Left renal cortex interstitium (tissue), 4 donors: ENCODE measurements at regions not wholly inside any gene's neighbourhood (a gene's known extent, or its start where the extent isn't known, plus 50 kb on each side); places are given as distances from the start of the nearest gene placed in this dataset.
A peak's percentile ranks its signal among the peaks of the same experiment; 100 is the strongest.

Source experiments
- DNase-seq, 4 donors: peaks; one replicate each; pipeline ENCODE4 v3.0.0-alpha.2; 2013; ENCODE audit warnings: low read depth in 4 of 4, low spot score in 2 of 4, missing footprints in 1 of 4

DNA sequence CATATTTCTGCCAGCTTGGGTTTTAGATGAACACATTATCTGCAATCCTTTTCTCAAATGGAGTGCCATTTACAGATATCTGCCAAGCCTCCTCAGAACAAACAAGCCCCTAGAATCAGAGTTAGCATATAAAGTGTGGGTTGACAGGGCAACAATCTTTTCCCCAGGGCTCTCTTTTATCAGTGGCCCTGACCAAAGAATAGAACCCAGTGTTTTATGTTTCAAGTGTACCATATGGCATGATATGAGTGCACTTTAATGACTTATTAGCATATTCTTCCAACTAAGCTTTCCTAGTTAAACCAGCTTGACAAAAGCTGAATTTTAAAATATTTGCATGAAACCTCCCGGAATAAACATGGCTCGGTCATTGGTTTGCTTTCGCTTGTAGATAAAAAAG, 57.3 kb downstream of the EVX1 start:
- no peak for DNase-seq

DNA sequence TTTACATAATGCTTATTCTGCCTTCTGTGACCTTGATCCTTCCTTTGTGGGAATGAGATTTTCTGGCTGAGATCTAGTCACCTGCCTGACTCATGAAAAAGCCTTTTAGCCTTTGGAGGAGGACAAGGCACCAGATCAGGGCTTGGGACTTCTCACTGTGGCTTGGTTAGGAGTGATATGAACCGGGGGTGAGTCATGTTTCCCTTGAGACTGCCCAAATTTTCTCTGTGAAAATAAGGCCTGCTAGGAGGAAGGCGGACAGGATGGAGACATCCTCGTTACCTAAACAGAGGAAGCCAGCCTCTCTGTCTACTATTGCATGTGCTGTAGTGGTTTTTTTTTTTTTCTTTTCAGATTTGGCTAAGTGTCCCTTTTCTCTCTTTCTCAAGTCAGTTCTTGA, 57.8 kb downstream of the EVX1 start:
- no peak for DNase-seq

DNA sequence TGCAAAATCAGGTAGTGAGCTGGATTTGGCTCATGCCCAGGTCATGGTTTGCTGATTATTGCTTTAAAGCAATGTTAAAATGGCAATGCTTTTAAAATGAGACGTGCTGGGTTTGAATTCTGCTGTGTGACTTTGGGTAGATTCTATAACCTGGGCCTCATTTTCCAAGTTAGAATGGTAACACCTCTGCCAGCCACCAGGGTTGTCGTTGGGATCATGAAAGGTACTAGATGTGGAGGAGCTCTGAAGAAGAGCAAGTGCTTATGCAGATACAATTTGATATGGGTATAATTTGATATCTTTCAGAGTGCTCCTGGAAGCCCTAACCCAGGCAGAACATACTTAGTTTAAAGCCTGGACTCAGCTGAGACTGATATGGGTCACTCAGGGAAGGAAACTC, 60.0 kb downstream of the EVX1 start:
- DNase-seq, result no peak

DNA sequence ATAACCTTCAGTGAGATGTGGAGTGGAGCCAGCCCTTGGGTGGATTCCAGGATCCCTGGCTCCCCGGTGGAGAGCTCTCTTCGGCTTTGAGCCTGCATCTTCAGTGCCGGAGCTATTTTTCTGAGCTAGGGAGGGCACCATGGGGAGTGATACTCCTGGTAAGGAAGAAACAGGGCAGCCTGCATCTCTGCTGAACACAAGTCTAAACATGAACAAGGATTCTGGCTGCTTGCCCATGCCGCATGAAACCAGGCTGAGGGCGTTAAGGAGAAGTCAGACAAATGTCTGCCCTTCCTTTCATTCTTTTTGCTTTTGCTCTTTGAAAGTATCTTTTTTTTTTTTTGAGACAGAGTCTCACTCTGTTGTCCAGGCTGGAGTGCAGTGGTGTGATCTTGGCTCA, 60.4 kb downstream of the EVX1 start:
- no peak for DNase-seq

DNA sequence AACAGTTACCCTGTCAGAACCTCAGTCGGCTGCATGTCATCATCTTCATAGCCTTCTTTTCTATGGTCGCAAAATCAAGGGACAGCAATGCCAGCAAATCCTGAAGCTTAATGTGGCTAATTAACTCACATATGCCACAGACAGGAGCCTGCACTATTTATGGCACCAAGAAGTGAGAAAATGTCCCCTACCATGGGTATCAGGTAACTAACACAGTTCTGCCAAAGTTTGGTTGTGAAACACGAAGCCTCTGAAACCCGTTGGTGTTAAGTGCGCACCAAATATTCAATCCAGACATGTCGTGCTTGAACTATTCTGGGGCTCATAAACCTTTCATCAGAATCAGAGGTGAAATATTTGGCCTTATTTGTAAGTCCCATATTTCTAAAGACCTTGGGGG, 63.3 kb downstream of the EVX1 start:
- no peak for DNase-seq

DNA sequence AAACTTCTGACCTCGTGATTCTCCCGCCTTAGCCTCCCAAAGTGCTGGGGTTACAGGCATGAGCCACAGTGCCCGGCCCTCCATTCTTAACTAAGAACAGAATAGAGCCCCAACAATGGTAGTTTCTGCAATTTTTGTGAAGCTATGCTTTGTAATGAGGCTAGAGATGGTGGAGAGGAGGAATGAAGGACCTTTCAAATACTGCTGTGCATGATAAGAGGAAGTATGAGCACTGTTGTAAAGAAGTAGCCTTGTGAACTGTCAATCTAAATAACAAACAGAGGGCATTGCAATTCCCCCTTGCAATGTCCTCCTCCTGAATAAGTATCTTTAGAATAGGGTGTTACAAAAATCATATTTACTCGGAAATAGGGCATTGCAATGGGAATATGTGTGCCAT, 70.2 kb downstream of the EVX1 start:
- DNase-seq, result no peak

DNA sequence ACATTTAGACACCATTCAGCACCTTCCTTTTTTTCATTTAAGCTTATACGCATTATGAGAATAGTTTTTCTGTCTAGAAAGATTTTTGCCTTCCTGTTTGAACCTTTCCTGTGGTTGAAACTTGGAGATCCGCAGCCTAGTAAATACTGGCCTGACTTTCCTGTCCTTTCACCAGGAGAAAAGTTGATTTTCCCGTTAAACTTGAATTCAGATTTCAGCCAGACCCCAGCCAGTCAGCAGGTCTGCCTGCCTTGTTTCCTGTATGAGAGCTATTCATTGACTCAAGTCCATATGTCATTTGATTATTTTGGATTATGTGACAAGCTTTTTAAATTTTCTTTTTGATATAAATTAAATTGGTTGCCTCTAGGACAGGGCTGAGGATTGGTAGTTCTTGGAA, 71.5 kb downstream of the EVX1 start:
- DNase-seq, result no peak

DNA sequence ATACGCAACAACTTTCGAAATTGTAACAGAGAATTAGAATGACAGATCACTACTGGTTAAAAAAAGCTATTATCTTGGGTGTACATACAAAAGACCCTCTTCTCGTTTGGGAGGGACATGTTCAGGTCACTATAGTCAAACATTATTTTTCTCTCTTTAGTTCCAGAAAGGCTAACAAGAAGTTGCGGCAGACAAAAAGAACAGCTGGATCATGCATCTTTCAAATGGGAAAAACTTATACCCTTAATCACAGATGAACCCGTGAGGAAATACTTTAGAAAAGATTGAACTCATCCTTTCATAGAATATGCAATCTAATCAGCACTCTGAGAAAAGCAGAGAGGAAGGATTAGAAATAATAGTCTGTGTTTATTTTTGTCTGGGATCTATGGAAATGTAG, 72.5 kb downstream of the EVX1 start:
- no peak for DNase-seq

DNA sequence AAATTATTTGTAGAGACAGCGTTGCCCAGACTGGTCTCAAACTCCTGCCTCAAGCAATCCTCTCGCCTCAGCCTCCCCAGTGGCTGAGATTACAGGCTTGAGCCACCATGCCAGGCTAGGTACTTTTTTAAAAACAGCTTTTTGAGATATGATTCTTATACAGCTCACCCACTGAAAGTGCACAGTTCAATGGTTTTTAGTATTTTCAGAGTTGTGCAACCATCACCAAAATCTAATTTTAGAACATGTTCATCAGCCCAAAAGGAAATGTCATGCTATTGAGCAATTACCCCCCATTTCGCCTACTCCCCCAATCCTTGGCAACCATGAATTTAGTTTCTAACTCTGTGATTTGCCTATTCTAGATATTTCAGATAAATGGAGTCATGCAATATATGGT, 73.7 kb downstream of the EVX1 start:
- no peak for DNase-seq

DNA sequence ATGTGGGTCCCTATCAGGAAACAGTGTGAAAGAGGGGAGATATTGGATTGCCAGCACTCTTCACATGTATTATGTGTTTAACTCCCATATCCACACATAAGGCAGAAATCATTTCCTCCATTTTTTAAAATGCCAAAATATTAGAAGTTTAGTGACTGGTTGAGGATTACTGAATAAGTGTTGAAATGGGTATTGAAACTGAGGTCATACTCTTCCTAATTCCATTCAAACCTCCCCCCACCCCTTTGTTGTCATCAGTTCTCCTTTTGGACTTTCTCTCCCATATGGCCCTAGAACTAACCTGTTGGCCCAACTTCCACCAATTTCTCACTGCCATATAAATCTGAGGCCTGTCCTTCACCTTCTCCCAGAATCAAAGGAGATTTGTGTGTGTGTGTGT, 81.6 kb downstream of the EVX1 start:
- DNase-seq, result no peak

DNA sequence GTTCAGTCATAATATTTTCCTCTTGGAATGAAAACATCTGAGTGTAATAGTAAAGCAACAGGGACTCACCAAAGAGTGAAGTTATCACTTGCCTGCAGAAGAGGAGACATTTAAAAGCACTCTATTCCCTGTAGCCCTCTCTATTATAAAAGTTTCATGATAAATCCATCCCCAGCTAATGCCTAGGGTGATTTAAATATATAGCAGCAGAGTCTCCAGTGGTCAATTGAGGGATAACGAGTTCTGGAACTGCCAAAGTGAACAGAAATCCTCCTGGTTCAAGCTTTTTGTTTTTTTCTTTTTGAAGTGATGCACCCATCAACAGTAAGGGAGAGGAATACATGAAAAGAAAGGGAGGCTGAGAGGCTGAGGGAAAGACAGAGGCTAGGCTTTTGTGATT, 87.3 kb downstream of the EVX1 start:
- DNase-seq, result no peak

DNA sequence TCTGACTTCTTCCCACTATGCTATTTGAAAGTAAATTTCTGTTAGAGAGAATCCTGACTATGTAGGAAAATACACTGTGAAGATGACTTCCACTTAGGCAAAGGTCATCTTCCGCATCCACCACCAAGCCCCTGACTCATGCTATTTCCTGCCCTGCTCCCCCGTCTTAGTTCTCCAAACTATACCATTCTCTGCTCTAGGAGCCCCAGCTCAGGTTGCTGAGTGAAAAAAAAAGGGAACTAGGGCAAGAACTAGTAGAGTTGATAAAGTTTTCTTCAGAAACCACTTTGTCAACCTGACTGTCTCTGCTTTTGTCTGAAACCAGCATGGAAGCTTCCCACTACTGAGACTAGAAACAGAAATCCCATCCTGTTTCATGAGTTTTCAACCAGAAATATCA, 96.9 kb downstream of the EVX1 start:
- no peak for DNase-seq

DNA sequence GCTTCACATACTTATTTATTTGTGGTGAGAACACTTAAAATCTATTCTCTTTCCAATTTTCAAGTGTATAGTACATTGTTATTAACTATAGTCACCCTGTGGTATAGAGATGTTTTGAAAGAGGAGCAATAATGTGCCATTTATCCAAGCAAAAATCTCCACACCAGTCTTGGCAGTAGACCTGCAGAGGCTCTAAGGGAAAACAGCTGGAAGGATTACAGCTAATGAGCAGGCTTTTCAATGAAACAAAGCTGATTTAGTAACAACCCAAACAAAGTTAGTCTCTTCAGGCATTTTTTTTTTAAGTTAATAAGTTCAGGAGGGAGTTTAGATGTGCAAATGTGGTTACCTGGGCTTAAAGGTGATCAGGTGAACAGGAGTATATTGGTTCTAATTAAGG, 101.9 kb downstream of the EVX1 start:
- no peak for DNase-seq

DNA sequence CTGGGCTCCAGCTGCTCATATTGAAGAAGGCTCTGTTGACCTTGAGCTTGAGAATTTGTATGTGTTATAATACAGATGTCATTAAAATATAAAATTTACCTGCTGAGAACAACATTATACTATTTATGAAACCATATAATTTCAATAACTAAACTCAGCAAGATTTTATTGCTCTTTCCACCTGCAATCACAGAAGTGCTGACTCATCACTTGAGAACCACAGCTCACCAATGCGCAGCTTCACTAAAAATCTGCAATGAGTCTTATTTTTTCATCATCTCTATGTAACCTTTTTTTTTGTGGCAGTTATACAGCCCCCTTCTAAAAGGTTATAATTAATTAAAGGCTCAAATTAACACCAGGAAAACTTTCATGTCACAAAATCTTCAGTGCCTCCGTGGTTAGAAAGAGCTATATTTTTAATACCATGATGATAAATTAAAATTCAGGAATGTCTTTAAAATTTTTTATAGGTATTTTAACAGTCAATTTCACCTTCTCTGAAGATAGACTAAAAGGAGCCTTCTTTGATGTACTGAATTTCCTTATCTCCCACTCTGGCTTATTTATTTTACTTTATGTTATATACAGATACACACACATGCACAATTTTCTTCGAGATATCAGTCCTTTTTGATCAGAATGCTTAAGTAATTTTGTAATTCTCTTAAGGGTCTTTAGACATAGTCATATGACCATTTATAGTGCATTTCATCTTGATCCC, 102.7 kb downstream of the EVX1 start:
- no peak for DNase-seq

DNA sequence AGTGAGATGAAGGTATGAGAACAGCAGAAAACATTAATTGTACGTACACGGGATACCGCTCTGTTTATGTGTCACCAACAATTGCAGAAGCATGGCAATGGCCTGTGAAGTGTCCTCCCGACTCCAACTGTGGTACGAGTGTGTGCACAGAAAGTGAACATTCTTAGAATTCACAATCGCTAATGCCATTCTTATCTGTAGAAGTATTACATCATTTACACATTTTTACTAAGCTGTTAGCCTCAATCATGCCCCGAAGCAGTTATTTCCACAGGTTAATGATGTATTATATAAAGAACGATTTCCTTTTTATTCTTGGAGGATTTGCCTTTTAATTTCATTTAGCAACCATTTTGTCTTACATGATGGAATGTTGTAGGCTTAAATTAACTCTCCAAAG, 103.4 kb downstream of the EVX1 start:
- no peak for DNase-seq

DNA sequence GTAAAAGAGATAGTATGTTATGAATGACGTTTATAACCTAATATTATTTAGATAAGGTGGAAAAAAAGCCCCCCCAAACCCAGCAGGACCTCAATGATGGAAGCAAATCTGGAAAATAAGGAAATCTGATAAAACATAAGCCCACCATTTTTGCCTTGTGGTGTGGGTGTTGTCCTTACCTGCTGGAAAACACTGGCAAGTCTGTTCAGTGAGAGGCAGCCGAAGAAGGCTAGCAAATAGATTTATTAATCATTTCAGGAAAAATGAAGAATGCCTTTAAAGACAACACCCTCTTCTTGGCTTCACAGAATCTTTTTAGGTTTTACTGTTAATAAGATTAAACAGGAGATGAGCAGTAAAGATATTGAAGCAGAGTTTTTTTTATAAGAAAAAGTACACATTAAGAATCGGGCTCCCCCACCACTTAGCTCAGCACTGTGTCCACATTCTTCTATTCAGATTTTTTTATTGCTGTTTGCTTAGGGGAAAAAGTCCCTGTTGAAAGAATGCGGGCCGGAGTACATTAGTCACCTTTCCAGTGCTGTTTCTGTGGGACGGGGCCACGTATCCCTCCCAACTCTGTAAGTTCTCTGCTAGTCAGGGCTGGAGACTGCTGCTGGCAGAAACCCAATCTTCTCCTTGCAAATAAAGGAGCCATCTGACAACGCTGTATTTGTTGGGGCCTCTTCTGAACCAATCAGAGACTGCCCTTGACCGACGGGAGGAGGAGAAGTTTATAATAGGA, 104.1 kb downstream of the EVX1 start:
- peak in 3 of 4 donors; percentile 6 to 25 (median 9) for DNase-seq

DNA sequence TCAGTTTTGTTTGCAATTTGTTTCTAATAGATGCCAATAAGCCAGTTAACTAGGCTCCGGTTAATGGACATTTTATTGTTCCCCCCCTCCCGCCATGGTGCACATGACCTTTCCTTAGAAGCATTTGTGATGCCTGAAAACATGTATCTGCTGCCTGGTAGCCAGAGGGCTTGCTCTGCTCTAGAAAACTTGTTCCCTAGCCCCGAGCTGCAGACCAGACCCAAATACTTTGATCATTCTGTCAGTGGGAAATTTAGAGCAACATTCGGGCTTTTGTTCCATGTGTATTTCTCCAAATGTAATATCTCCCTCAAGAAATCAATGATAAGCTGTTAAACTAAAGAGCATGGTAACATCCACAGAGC, 104.7 kb downstream of the EVX1 start:
- DNase-seq, result no peak

DNA sequence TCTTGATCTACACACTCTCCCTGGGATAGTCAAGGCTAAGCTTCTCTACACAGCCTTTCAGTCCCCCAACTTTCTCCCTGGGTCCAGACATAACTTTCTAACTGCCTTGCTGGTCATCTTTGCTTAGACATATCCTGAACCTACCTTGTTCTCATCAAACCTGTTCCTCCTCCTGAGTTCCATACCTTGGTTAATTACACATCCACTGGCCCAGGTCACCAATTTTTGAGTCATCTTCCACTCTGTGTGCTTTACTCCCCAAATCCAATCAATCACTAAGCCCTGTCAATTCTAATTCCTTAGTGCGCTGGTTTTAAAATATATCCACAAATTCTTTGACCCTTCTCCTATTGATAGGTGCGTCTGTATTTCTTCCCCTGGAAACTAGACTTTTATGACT, 107.0 kb downstream of the EVX1 start:
- no peak for DNase-seq

DNA sequence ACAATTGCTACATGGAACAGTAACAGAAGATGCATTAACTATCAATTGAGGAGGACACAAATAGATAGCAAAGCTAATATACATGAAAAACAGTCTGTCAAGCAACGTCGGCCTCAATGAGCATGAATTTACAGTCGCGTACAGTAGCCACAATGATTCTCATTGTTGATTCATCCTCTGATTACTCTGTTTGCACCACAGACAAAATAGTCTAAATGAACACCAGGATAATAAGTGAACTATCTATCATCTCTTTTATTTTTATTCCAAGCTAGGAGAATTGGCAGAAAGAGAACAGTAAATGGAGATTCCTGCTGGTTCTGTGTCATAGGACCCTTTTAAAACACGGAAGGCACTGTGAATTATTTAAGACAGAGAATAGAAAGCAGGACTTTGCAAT, 108.5 kb downstream of the EVX1 start:
- no peak for DNase-seq

DNA sequence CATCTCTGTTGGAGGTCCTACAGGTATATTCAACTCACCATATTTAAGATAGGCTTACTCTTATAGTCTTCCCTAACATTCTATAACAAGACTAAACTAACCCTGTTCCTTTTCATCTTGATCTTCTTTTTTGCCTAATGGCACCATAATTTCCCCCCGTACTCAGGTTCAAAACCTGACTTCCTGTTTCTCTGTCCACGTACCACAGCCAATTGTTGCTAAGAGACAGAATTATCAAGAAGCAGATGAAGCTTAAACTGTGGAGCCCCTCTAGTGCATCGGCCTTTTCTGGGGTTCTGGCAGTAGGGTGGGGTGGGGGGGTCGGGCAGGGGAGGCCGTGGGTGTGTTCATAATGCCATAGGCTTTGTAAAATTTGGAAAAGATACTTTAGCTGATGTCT, 109.2 kb downstream of the EVX1 start:
- DNase-seq, result no peak

DNA sequence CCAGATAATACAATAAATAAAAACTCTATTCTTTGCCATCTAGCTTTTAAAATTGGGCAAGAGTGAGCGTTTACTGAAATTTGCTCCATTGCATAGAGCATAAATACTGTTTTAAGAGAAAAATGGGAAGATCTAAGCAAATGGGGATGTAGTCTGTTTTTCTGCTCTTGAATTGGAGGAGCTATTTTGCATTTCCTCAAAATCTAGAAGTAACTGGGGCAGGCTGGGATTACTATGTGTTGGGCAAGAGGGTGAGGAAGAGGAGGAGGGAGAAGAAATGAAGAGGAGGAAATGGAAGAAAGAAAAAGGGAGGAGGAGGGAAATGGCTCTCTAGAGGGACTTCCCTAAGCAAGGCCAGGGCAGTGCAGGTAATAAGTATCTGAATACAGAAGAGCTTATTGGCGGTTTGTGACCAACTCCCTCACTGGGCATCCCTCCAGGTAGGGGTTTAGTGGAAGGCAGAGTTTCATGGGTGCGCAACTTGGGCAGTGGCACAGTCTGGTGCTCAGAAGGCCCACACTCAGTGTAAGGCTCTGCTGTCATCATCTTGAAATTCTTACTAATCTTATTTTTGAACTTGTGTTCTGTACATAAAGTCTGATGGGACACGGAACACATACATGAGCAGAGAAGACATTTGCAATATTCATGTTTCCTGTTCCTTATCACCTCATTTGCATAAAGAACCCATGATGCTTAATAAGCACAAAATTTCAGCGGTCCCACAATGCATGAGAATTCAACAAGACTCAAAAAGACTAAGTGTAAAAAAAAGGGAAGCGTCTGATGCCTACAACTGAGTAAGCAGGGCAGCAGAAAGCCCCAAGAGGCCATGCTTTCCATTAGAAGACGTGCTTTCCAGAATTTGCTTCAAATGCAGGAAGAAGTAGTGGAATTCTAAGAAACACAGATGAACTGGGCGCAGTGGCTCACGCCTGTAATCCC, 116.9 kb downstream of the EVX1 start:
- no peak for DNase-seq

DNA sequence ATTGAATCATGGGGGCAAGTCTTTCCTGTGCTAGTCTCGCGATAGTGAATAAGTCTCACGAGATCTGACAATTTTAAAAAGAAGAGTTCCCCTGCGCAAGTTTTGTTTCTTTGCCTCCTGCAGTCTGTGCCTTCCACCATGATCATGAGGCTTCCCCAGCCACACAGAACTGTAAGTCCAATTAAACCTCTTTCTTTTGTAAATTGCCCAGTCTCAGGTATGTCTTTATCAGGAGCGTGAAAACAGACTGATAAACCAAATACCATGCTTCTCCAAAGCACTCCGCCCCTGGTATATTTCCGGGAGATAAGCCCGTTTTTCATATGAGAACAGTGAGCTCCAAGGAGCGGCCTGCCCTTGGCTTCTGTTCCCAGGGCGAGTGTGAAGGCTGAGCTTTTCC, 118.9 kb downstream of the EVX1 start:
- no peak for DNase-seq
